Fibroblast of peridontal ligament (primary cell): ENCODE measurements at regions not wholly inside any gene's neighbourhood (a gene's known extent, or its start where the extent isn't known, plus 50 kb on each side); places are given as distances from the start of the nearest gene placed in this dataset.
"Not testable (repeated sequence)": the region's sequence is repeated elsewhere in the genome, so short reads cannot be mapped to it uniquely, and the experiment has no call there.

ENCODE experiments used
- DNase-seq: peaks from one replicate; pipeline ENCODE4 v3.0.0-alpha.2; 2010; ENCODE audit errors: extremely low read depth

GRCh38 chr10:124182088-124182541 lies 88.7 kb upstream of the CHST15 start:
- DNase-seq: no peak

- DNase-seq: no peak
These were observed 88.3 kb upstream of the CHST15 start for GRCh38 chr10:124181656-124182055.

DNA sequence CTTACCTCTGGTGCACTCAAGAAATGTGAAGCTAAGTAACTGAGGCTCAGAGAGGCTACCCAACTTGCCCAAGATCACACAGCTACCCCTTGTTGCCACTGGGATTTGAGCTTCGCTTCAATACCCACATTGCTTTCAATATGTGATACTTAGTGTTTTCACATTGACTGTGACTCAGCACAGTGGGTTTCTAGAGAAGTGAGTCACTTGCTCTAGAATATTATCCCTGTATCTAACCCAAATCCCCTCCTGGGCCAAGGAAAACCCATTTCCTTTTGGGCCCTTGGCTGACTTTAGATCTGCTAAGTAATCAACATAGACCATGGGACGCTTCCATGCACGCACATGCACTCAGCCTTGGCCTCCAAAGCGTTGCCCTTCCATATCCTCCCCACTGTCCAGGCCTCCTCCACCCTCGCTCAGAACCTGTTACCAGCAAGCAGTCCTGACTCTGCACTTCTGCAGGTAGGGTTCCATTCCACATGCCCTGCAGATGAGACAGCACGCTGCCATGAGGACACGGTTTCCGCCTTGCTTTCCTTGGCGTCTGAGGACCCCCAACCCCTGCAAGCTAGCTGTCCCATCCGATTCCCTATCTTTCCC lies 87.7 kb upstream of the CHST15 start:
- DNase-seq: peak; percentile 24

GRCh38 chr10:124180044-124180745 lies 86.8 kb upstream of the CHST15 start:
- DNase-seq: no peak

DNA sequence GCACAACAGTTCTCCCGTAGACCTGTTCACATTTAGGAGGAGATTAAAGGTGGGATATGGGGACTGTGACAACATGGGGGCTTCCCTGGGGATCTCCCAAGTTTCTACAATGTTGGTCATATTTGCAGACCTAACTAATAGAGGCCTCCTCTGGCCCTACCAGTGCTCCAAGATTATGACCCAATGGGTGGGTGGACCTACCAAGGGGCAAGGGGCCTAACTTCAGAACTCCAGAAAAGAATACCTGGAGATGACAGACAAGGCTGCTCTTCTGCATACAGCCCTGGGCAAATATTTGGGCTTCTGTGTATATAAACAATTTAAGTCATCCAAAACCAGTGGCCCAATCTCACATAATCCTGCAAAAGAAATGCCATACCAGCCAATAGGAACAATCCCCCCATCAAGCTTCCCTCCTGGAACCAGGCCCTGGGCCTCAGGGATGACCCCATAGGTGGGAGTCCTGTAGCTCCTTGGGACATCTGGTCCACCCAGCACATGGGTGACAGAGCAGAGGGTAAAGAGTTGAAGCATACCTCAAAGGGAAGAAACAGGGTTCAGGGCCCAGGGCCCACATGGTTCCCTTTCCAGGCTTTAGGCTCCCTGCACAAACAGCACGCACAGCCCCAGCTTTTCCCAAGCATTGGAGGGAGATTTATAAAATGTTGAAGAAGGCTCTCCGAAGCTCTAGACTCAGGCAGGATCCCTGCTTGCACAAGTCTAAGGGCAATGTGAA lies 86.1 kb upstream of the CHST15 start:
- DNase-seq: no peak

DNA sequence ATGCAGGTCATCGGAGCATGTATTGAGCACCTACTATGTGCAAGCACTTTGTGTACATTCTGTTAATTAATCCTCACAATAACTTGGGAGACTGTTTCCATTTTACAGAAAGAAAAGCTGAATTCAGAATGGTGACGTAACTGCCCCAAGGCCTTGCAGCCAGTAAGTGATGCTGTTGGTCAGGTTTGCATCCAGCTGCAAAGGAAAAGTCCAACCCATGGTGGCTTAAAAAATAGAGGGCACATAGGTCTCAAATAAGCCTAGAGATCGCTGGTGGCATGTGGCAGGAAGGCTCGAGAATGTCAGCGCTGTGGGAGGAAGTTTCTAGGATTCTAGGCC lies 83.8 kb upstream of the CHST15 start:
- DNase-seq: no peak

DNA sequence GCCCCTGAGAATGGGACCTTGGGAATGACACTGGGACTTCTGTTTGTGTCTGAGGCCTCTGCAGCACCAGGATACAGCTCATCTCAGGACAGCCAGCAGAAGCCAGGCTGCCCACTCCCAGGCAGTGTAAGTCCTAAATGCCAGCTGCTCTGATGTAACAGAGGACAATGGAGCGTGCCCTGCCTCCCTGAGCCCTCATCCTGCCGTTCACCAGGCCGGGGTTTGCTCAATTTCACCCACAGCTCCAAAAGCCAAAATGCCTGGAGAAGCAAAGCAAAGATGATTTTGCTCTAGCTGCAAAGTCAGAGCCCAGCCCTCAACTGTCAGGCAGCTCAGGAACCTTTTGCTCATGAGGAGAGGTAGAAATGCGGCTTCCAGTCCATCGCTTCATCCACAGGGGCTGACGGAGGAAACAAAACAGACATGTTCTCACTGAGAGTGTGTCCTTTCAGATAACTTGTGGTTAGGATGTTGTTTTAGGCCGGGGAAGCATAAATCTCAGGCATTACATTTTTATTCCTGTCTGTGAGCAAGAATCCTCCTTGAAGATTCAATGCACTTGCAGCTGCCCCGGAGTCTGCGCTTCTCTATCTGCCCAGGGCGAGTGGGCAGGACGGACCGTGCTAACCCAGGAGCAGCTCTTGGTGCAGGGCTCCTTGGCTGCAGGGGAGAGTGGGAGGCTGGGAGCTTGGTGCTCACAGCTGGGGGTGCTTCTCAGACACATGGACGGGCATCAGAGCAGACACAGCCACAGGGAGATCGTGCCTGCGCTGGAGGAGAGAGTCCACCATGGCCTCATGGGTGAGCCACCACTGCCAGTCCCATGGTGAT lies 83.2 kb upstream of the CHST15 start:
- DNase-seq: no peak

DNA sequence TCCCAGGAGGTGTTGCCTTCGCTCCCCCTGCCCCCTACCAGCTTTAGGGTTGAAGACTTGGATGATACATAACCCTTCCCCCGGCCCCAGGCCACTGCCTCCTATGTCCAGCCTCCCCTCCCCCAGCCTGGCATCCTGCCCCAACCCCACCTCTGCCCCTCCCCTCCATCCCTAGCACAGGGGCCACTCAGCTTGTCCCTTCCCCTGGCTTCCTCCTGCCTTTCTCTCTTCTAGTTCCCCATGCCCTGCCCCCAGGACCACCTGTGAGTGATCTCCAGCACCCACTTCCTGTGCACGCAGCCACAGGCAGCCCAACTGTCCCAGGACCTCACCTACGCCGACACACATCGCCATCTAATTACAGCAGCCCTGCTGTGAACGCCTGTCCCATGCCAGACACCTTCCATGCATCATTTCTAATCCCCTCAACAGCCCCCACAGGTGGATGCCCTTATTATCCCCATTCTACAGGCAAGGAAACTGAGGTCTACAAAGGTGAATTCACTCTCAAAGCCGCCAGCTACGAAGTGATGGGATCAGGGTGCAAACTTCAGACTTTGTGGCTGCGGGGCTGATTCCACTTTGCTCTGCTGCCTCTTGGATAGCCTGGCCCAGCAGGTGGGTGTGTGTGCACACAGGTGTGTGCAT lies 82.4 kb upstream of the CHST15 start:
- no peak for DNase-seq

- DNase-seq: no peak
These were observed 81.6 kb upstream of the CHST15 start for GRCh38 chr10:124174673-124175645.

DNA sequence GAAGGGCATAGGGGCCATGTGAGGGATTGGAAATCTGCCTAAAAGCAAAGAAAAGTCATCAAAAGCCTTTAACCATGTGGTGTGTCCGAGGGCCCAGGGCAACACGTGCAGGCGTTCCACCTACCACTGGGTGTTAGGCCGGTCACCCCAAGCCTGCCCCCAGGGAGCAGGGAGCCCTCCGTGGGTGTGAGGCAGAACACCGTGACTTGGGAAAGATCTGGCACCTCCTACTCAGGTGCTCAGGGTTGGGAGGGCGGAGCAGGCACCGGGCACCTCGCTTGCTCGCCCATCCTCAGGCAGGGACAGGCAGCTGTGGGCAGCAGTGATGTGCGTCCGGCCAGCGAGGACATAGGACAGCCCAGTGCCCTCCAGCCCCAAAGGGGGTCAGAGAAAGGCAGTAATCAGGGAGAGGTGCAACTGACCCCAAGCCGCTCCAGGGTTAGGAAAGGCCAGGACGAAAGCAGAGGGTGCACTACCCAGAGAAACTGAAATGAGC lies 80.7 kb upstream of the CHST15 start:
- DNase-seq: no peak

GRCh38 chr10:124173298-124173900 lies 80.0 kb upstream of the CHST15 start:
- DNase-seq: no peak

- DNase-seq: no peak
These were observed 79.0 kb upstream of the CHST15 start for GRCh38 chr10:124172181-124172916.

GRCh38 chr10:124171561-124171960 lies 78.2 kb upstream of the CHST15 start:
- DNase-seq: no peak

- DNase-seq: no peak
These were observed 77.2 kb upstream of the CHST15 start for GRCh38 chr10:124170631-124171030.

- DNase-seq: no peak
These were observed 75.8 kb upstream of the CHST15 start for GRCh38 chr10:124168991-124169802.

DNA sequence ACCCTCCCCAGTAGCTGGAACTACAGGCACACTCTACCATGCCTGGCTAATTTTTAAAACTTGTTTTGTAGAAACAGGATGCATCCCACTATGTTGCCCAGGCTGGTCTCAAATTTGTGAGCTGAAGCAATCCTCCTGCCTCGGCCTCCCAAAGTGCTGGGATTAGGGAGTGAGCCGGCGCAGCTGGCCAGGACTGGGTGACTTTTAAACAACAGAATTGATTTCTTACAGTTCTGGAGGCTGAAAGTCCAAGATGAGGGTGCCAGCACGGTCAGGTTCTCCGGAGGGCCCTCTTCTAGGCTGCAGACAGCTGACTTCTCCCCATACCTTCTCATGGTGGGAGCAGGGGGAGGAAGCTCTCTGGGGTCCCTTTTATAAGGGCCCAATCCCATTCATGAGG lies 75.2 kb upstream of the CHST15 start:
- DNase-seq: no peak

DNA sequence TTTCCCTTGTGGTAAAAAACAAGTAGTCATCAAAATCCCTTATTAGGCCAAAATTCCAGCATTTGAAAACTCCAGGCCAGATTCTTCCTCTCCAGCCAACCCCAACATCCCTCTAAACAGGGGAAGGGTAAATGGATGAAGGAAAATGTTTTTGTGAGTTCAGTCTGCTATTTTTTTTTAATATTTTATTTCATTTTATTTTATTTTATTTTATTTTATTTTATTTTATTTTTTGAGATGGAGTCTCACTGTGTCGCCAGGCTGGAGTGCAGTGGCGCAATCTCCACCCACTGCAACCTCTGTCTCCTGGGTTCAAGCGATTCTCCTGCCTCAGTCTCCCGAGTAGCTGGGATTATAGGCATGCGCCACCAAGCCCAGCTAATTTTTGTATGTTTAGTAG lies 74.5 kb upstream of the CHST15 start:
- not testable (repeated sequence) for DNase-seq

GRCh38 chr10:124166431-124167125 lies 73.2 kb upstream of the CHST15 start:
- DNase-seq: no peak
